A673 (cell line): ENCODE measurements at regions not wholly inside any gene's neighbourhood (a gene's known extent, or its start where the extent isn't known, plus 50 kb on each side); places are given as distances from the start of the nearest gene placed in this dataset.

Experiments
- CTCF ChIP-seq: fragments of 300-800, 200-600 bp; sonication (generic); conservative IDR thresholded peaks from 2 replicates; pipeline ENCODE4 v1.5.1; 2017; ENCODE audit warnings: low read depth, mild to moderate bottlenecking, antibody characterized with exemption, low read length, moderate library complexity, mixed read lengths
- EZH2 ChIP-seq: fragments of 200-600 bp; sonication (generic); IDR thresholded peaks from 2 replicates; pipeline ENCODE4 v1.6.1; 2017; ENCODE audit warnings: borderline replicate concordance, low read depth, mild to moderate bottlenecking, mixed read lengths, antibody characterized with exemption, low read length; ENCODE audit not compliant: poor library complexity, severe bottlenecking

- TF ChIP-seq CTCF = no peak
- TF ChIP-seq EZH2 = no peak
Observed at GRCh38 chr18:40157120-40157519, 1797.9 kb upstream of the PIK3C3 start.
